ENCODE measurements at regions not wholly inside any gene's neighbourhood (a gene's known extent, or its start where the extent isn't known, plus 50 kb on each side); places are given as distances from the start of the nearest gene placed in this dataset.

DNA sequence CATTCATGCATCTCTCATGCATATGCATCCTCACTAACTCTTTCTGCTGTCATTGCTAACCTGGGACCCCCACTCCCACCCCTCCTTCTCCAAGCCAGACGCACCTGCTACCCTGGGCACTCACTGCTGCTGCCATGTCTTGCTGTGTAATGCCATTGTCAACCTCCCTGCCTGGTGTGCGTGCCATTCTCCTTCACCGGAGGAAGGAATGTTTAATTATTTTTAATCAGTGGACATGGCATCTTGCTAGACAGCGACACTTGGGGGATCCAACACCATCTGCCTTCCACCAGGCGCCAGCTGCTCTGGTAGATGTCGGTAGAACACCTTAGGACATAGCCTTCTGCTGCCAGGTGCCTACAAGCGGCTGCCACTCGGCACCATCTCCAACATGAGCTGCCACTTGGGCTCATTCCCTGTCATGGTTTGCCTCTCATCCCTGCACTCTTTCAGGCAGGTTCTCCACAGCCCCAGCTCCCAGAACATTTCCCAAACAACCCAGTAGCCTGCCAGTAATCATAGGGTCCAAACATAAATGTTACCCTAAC, 306.9 kb downstream of the TTLL7 start:
- intact Hi-C loops (cut with micrococcal nuclease; ENCODE audit: unreplicated experiment) (no loop called here), in situ Hi-C loops (cut with MboI) (no loop called here)
- FAIRE-seq: no peak
- no peak overlapping the region for H3K4me3 ChIP-seq
- no peak overlapping the region for H3K9ac ChIP-seq (ENCODE audit: control insufficient read depth, insufficient read depth, low read length)
- BruUV-seq (replicated peaks): no TSS peak
- DNase-seq (ENCODE audit: low read depth, low spot score): no peak
- 56% methylated on average over 8 of the region's 8 CpGs for WGBS (ENCODE audit: insufficient coverage, insufficient replicate concordance, low lambda C conversion rate, missing lambda C conversion rate)
- H3K4me2 ChIP-seq (ENCODE audit: control insufficient read depth, insufficient read depth): no peak overlapping the region
- ChIA-PET SMC1A (ENCODE audit: uncharacterized antibody, unreplicated experiment) (no interaction called here), RAD21 (ENCODE audit: unreplicated experiment) (no interaction called here), POLR2A (no interaction called here), CTCF (no interaction called here)
- no peaks in the 10 kb centered on the region for H4K20me1 ChIP-seq (ENCODE audit: control insufficient read depth, insufficient read depth)
- no peak for ATAC-seq
- no peak overlapping the region for H2AFZ ChIP-seq (ENCODE audit: control insufficient read depth, low read depth, low read length)
- no peaks in the 10 kb centered on the region; a peak in 1 of 4 replicates for H3K27me3 ChIP-seq (replicated peaks in 1 of 2; ENCODE audit: control insufficient read depth in 2 of 2, insufficient read depth in 2 of 2, low read length in 1 of 2)
- H3K36me3 ChIP-seq (ENCODE audit: control insufficient read depth in 2 of 2, insufficient read depth in 2 of 2, low read length in 1 of 2): no peaks in the 10 kb centered on the region
- no peak for TF ChIP-seq BHLHE40 (IDR thresholded peaks at IDR 0.05; ENCODE audit: borderline replicate concordance in 1 of 2, low read depth in 2 of 2, low read length in 1 of 2)
- TF ChIP-seq CBX3 (IDR thresholded peaks at IDR 0.05; ENCODE audit: borderline replicate concordance, low read depth): no peak
- TF ChIP-seq, protein P1, sequence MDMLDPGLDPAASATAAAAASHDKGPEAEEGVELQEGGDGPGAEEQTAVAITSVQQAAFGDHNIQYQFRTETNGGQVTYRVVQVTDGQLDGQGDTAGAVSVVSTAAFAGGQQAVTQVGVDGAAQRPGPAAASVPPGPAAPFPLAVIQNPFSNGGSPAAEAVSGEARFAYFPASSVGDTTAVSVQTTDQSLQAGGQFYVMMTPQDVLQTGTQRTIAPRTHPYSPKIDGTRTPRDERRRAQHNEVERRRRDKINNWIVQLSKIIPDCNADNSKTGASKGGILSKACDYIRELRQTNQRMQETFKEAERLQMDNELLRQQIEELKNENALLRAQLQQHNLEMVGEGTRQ (IDR thresholded peaks at IDR 0.05; ENCODE audit: borderline replicate concordance, low read depth, low read length): no peak
- no peak for TF ChIP-seq ZNF687 (IDR thresholded peaks at IDR 0.05)
- TF ChIP-seq MEF2A (IDR thresholded peaks at IDR 0.05; ENCODE audit: insufficient read depth, low read depth, low read length): no peak
- no peak for TF ChIP-seq RUNX3 (IDR thresholded peaks at IDR 0.05; ENCODE audit: low read length)
- TF ChIP-seq POLR2AphosphoS2 (IDR thresholded peaks at IDR 0.05; ENCODE audit: low read depth, low read length): no peak
- TF ChIP-seq ZNF622 (IDR thresholded peaks at IDR 0.05): no peak
- no peaks in the 10 kb centered on the region for H3K4me1 ChIP-seq (ENCODE audit: control insufficient read depth, insufficient read depth, low read length)
- no peaks in the 10 kb centered on the region for H3K79me2 ChIP-seq (ENCODE audit: control insufficient read depth, insufficient read depth, low read length)
- H3K27ac ChIP-seq (ENCODE audit: control insufficient read depth, insufficient read depth): no peak overlapping the region
- H3K9me3 ChIP-seq (replicated peaks; ENCODE audit: control insufficient read depth, insufficient read depth, low read length): peaks cover 2% of the 10 kb centered on the region; the same call in 2 of the 3 replicates
